BJ (cell line): ENCODE measurements at regions not wholly inside any gene's neighbourhood (a gene's known extent, or its start where the extent isn't known, plus 50 kb on each side); places are given as distances from the start of the nearest gene placed in this dataset.

Experiments
- CTCF ChIA-PET: fragments of 350-600 bp; formaldehyde crosslinking; extraction: SDS; loops from one replicate; lab custom pipeline; 2021; ENCODE audit warnings: antibody characterized with exemption, inconsistent platforms; lab: Yijun Ruan, JAX
- POLR2A ChIA-PET: fragments of 300-600 bp; sonication (Branson Sonifier 250); formaldehyde crosslinking; extraction: SDS; loops from one replicate; lab custom pipeline; 2021; ENCODE audit warnings: antibody characterized with exemption; lab: Charles Lee
- DNase-seq: peaks from one replicate; pipeline ENCODE4 v3.0.0-alpha.2; 2011; ENCODE audit warnings: low read depth
- H3K27me3 ChIP-seq: 2 replicates; pipeline ENCODE4 v1.6.0; 2011; ENCODE audit warnings: low read length; ENCODE audit not compliant: control insufficient read depth, insufficient read depth
- H3K36me3 ChIP-seq: 2 replicates; pipeline ENCODE4 v1.5.1; 2011; ENCODE audit warnings: low read length; ENCODE audit not compliant: control insufficient read depth, insufficient read depth
- H3K4me3 ChIP-seq: 2 replicates; pipeline ENCODE4 v1.5.1; 2011; ENCODE audit warnings: low read depth, mild to moderate bottlenecking, control low read depth, low read length
- CTCF ChIP-seq: IDR thresholded peaks from 2 replicates; pipeline ENCODE4 v1.5.1; 2011; ENCODE audit warnings: low read depth, mild to moderate bottlenecking, control low read depth, inconsistent platforms, low read length, moderate library complexity; ENCODE audit not compliant: insufficient read depth

- no peaks in the 10 kb centered on the region for H3K36me3 ChIP-seq
- TF ChIP-seq CTCF = no peak
- H3K27me3 ChIP-seq = peaks cover 1% of the 10 kb centered on the region
- DNase-seq = no peak
- ChIA-PET CTCF (interaction anchor here (1.5 kb wide), 1 partner anchor 16 kb away, joined by 3 read pairs; no protein-coding TSS in a partner anchor), POLR2A (no interaction called here)
- no peak overlapping the region for H3K4me3 ChIP-seq
These were observed 124.1 kb upstream of the ADRA1B start for GRCh38 chr5:159792180-159792579.

- POLR2A ChIA-PET = no interaction called here
- no peaks in the 10 kb centered on the region for H3K27me3 ChIP-seq
- H3K4me3 ChIP-seq = no peak overlapping the region
- TF ChIP-seq CTCF = no peak
- no peak for DNase-seq
- CTCF ChIA-PET = interaction anchor here (0.7 to 1.5 kb wide), 2 partner anchors 9 to 119 kb away, joined by 3 read pairs; no protein-coding TSS in a partner anchor
- H3K36me3 ChIP-seq = no peaks in the 10 kb centered on the region
These were observed 118.9 kb upstream of the ADRA1B start for GRCh38 chr5:159797261-159797970.

GRCh38 chr5:159799701-159800100 lies 116.6 kb upstream of the ADRA1B start:
- Histone ChIP-seq H3K4me3 (no peak overlapping the region), H3K36me3 (no peaks in the 10 kb centered on the region), H3K27me3 (no peaks in the 10 kb centered on the region)
- ChIA-PET CTCF (no interaction called here), POLR2A (no interaction called here)
- DNase-seq = no peak
- TF ChIP-seq CTCF = no peak

- CTCF ChIA-PET = no interaction called here
- DNase-seq = no peak
These were observed 116.0 kb upstream of the ADRA1B start for GRCh38 chr5:159800131-159800840.

More at GRCh38 chr5:159800131-159800840, 116.0 kb upstream of the ADRA1B start:
- no peak for TF ChIP-seq CTCF
- no peak overlapping the region for H3K4me3 ChIP-seq
- no peaks in the 10 kb centered on the region for H3K27me3 ChIP-seq
- no peaks in the 10 kb centered on the region for H3K36me3 ChIP-seq
- POLR2A ChIA-PET = no interaction called here
